ENCODE measurements at regions not wholly inside any gene's neighbourhood (a gene's known extent, or its start where the extent isn't known, plus 50 kb on each side); places are given as distances from the start of the nearest gene placed in this dataset.

GRCh38 chr3:54034971-54035370 lies 87.4 kb upstream of the CACNA2D3 start:
- H3K36me3 ChIP-seq, result no peaks in the 10 kb centered on the region
- TF ChIP-seq EP300 (IDR thresholded peaks at IDR 0.05), result no peak
- TF ChIP-seq POLR2A (IDR thresholded peaks at IDR 0.05), result no peak
- TF ChIP-seq CTCF (IDR thresholded peaks at IDR 0.05), result no peak
- no peaks in the 10 kb centered on the region for H3K9me3 ChIP-seq
- intact Hi-C loops (cut with DNase I), result no loop called here
- no peak overlapping the region for H3K4me3 ChIP-seq
- 78 to 83% (median 82%) methylated on average over 4 of the region's 4 CpGs for WGBS, 3 donors
- no peak for DNase-seq
- no peaks in the 10 kb centered on the region for H3K27me3 ChIP-seq
- H3K4me1 ChIP-seq (ENCODE audit: insufficient read depth), result no peaks in the 10 kb centered on the region
- H3K27ac ChIP-seq, result no peak overlapping the region

GRCh38 chr3:54033761-54034160 lies 88.6 kb upstream of the CACNA2D3 start:
- Histone ChIP-seq H3K4me3 (no peak overlapping the region), H3K27me3 (no peaks in the 10 kb centered on the region), H3K27ac (no peak overlapping the region), H3K4me1 (ENCODE audit: insufficient read depth) (no peaks in the 10 kb centered on the region), H3K9me3 (no peaks in the 10 kb centered on the region), H3K36me3 (no peaks in the 10 kb centered on the region)
- TF ChIP-seq EP300 (IDR thresholded peaks at IDR 0.05) (no peak), CTCF (IDR thresholded peaks at IDR 0.05) (no peak), POLR2A (IDR thresholded peaks at IDR 0.05) (no peak)
- intact Hi-C loops (cut with DNase I), result no loop called here
- WGBS, 3 donors, result 50 to 63% (median 50%) methylated on average over 17 of the region's 17 CpGs
- DNase-seq, result no peak

- WGBS, 3 donors, result 94 to 95% (median 94%) methylated on average over 5 of the region's 5 CpGs
- Histone ChIP-seq H3K9me3 (no peaks in the 10 kb centered on the region), H3K4me3 (no peak overlapping the region), H3K36me3 (no peaks in the 10 kb centered on the region), H3K27ac (no peak overlapping the region), H3K27me3 (no peaks in the 10 kb centered on the region), H3K4me1 (ENCODE audit: insufficient read depth) (no peaks in the 10 kb centered on the region)
- intact Hi-C loops (cut with DNase I), result no loop called here
- TF ChIP-seq POLR2A (IDR thresholded peaks at IDR 0.05), result no peak
- TF ChIP-seq EP300 (IDR thresholded peaks at IDR 0.05), result no peak
- TF ChIP-seq CTCF (IDR thresholded peaks at IDR 0.05), result no peak
- no peak for DNase-seq
Measured at GRCh38 chr3:54032598-54032997, 89.8 kb upstream of the CACNA2D3 start.

- H3K4me3 ChIP-seq, result no peak overlapping the region
- intact Hi-C loops (cut with DNase I), result no loop called here
- no peaks in the 10 kb centered on the region for H3K27me3 ChIP-seq
- 90 to 95% (median 94%) methylated on average over 5 of the region's 5 CpGs for WGBS, 3 donors
- H3K4me1 ChIP-seq (ENCODE audit: insufficient read depth), result peaks cover 9% of the 10 kb centered on the region
- no peaks in the 10 kb centered on the region for H3K9me3 ChIP-seq
- H3K36me3 ChIP-seq, result no peaks in the 10 kb centered on the region
- no peak for DNase-seq
- H3K27ac ChIP-seq, result no peak overlapping the region
- TF ChIP-seq CTCF (IDR thresholded peaks at IDR 0.05) (no peak), POLR2A (IDR thresholded peaks at IDR 0.05) (no peak), EP300 (IDR thresholded peaks at IDR 0.05) (no peak)
Measured at GRCh38 chr3:54028372-54028771, 94.0 kb upstream of the CACNA2D3 start.

GRCh38 chr3:54026543-54026942 lies 95.8 kb upstream of the CACNA2D3 start:
- intact Hi-C loops (cut with DNase I), result no loop called here
- no peaks in the 10 kb centered on the region for H3K36me3 ChIP-seq
- TF ChIP-seq CTCF (IDR thresholded peaks at IDR 0.05) (no peak), POLR2A (IDR thresholded peaks at IDR 0.05) (no peak), EP300 (IDR thresholded peaks at IDR 0.05) (no peak)
- H3K27ac ChIP-seq, result peak overlapping the region in 1 of 2 donors; percentile 2
- DNase-seq, result no peak
- peaks cover 9% of the 10 kb centered on the region for H3K4me1 ChIP-seq (ENCODE audit: insufficient read depth)
- no peaks in the 10 kb centered on the region for H3K27me3 ChIP-seq
- 3 to 6% (median 6%) methylated on average over 2 of the region's 2 CpGs for WGBS, 3 donors
- no peak overlapping the region for H3K4me3 ChIP-seq
- no peaks in the 10 kb centered on the region for H3K9me3 ChIP-seq
